ENCODE measurements at regions not wholly inside any gene's neighbourhood (a gene's known extent, or its start where the extent isn't known, plus 50 kb on each side); places are given as distances from the start of the nearest gene placed in this dataset.
"Not testable (repeated sequence)": the region's sequence is repeated elsewhere in the genome, so short reads cannot be mapped to it uniquely, and the experiment has no call there.

DNA sequence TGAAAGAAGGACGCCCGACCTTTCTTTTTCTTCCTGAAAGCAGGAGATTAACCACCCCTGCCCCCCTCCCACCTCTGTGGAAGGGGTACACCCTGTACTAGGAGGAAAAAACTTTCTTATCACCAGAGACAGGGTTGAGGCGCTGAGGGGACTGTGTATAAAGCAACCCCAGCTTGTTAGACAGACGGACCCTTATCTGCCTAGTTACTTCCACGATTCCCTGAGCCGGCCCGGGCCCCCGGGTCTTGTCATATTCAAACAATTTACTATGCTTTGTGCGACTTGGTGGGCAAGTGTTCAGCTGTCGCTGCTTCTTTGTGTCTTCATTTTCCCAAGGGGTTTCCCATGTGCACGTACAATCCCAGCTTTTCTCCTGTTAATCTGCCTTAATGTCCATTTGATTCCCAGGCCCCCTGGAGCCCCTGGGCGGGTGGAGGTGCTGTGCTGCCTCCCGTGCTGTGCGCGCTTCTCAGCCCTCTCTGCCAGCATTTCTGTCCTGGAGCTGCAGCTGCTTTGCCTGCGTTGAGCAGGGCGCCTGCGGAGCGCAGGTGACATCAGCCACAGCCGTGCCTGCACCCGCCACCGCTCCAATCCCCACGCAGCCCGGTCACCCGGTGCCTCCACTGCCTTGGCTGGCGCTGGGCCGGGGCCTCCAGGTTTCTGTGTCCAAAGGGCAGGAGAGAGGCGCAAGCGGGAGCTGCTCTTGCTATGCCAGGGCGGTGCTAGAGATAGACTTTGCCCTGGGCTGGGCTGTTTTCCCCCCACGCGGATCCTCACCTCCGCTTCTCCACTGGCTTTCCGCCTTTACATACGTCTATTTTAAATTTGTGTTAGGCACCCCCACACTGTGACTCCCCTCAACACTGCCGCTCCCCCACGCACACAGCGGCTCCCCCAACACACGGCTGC lies 96.2 kb downstream of the TTLL2 start:
- no peak overlapping the region for H3K4me3 ChIP-seq (ENCODE audit: insufficient read depth, low read depth, low read length)
- peak; percentile 71 for DNase-seq
- H3K27me3 ChIP-seq (ENCODE audit: control insufficient read depth, insufficient read depth, low read length): no peaks in the 10 kb centered on the region
- no peaks in the 10 kb centered on the region for H3K36me3 ChIP-seq (replicated peaks; ENCODE audit: control insufficient read depth, insufficient read depth, low read length)

DNA sequence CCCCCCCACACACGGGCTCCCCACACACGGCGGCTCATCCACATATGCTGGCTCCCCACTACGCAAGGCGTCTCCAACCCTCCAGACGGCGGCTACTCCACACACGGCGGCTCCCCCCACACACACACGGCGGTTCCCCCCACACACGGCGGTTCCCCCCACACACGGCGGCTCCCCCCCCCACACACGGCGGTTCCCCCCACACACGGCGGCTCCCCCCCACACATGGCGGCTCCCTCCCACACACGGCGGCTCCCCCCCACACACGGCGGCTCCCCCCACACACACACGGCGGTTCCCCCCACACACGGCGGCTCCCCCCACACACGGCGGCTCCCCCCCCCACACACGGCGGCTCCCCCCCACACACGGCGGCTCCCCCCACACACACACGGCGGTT lies 97.1 kb downstream of the TTLL2 start:
- H3K36me3 ChIP-seq (replicated peaks; ENCODE audit: control insufficient read depth, insufficient read depth, low read length); H3K27me3 ChIP-seq (ENCODE audit: control insufficient read depth, insufficient read depth, low read length); H3K4me3 ChIP-seq (ENCODE audit: insufficient read depth, low read depth, low read length); DNase-seq: not testable (repeated sequence)

DNA sequence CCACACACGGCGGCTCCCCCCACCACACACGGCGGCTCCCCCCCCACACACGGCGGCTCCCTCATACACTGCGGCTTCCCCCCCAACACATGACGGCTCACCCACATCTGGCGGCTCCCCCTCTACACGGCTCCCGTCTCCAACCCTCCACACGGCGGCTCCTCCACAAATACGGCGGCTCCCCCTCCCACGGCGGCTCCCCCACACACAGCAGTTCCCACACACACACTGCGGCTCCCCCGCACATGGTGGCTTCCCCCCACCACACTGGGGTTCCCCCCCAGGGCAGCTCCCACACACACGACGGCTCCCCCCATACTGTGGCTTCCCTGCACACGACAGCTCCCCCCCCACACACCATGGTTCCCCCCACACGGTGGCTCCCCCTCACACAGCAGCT lies 98.0 kb downstream of the TTLL2 start:
- Histone ChIP-seq H3K4me3 (ENCODE audit: insufficient read depth, low read depth, low read length) (no peak overlapping the region), H3K36me3 (replicated peaks; ENCODE audit: control insufficient read depth, insufficient read depth, low read length) (no peaks in the 10 kb centered on the region; the same call in 1 of the 2 replicates), H3K27me3 (ENCODE audit: control insufficient read depth, insufficient read depth, low read length) (no peaks in the 10 kb centered on the region)
- DNase-seq: peak; percentile 36

DNA sequence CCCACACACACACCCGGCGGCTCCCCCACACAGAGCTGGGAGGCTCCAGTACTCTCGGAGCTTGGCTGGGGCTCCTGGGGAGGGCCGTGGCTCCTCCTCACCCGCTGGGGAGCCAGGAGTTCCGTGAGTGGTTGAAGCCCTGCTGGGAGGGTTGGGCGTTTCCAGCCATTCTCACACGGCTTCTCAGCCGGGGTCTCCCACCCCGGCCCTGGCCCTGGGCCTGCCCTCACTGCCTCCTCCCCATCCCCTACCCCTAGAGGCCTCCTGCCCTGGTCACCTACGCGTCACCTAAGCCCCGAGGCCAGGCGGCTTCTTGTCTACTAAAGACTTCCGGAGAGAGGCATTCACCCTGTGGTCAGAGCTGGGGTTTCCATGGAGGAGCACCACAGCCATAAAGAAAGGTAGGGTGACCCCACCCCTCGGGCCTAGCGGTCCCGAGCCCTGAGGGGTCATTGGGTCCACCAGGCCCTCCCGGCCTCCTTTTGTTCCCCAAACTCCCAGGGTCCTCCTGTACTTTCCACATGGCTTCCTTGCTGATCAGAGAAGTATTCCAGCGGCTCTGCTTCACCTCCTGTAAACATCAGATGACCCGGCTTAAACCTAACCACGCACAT lies 99.3 kb downstream of the TTLL2 start:
- DNase-seq: peak; percentile 59
- Histone ChIP-seq H3K4me3 (ENCODE audit: insufficient read depth, low read depth, low read length) (no peak overlapping the region), H3K36me3 (replicated peaks; ENCODE audit: control insufficient read depth, insufficient read depth, low read length) (no peaks in the 10 kb centered on the region; the same call in 1 of the 2 replicates)

DNA sequence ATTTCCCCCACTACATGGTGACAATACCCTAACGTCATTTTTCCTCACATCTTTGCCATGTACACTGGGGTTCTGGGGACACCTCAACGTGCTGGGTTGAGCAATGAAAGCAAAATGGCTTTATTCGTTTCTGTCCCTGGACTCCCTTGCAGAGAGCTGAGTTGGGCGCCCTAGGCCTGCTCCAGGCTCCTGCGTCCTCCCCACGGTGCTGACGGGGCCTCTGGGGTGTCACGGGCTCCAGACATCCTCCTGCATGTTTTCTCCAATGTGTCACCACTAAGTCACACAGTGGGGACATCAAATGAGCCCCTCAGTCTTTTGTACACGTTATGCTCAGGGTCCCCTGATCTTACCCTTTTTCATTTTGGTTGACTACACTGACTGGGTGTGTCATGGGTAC lies 99.8 kb downstream of the TTLL2 start:
- no peaks in the 10 kb centered on the region for H3K27me3 ChIP-seq (ENCODE audit: control insufficient read depth, insufficient read depth, low read length)
- H3K4me3 ChIP-seq (ENCODE audit: insufficient read depth, low read depth, low read length): no peak overlapping the region
- no peaks in the 10 kb centered on the region; the same call in 1 of the 2 replicates for H3K36me3 ChIP-seq (replicated peaks; ENCODE audit: control insufficient read depth, insufficient read depth, low read length)
- DNase-seq: no peak

More for the DNA sequence above, 99.3 kb downstream of the TTLL2 start:
- no peaks in the 10 kb centered on the region for H3K27me3 ChIP-seq (ENCODE audit: control insufficient read depth, insufficient read depth, low read length)

DNA sequence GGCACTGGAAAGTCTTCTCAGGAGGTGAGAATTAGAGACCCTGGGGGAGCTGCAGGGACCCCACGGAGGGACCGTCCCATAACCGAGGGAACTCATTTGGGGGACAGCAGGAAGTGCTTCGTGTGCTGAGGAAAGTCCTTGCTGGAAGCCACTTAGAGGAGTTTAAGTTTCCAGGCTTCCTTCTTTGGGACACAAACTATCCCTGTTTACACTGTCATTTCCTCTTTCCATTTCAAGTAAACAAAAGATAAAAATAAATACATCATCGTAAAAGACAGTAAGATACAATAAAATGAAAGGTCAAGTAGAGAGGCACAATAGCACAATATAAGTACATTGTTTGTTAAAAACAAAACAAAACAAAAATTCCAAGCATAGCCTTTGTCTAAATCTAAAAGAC lies 101.2 kb downstream of the TTLL2 start:
- H3K27me3 ChIP-seq (ENCODE audit: control insufficient read depth, insufficient read depth, low read length): no peaks in the 10 kb centered on the region
- DNase-seq: peak; percentile 29
- H3K36me3 ChIP-seq (replicated peaks; ENCODE audit: control insufficient read depth, insufficient read depth, low read length): no peaks in the 10 kb centered on the region; the same call in 1 of the 2 replicates
- H3K4me3 ChIP-seq (ENCODE audit: insufficient read depth, low read depth, low read length): no peak overlapping the region

DNA sequence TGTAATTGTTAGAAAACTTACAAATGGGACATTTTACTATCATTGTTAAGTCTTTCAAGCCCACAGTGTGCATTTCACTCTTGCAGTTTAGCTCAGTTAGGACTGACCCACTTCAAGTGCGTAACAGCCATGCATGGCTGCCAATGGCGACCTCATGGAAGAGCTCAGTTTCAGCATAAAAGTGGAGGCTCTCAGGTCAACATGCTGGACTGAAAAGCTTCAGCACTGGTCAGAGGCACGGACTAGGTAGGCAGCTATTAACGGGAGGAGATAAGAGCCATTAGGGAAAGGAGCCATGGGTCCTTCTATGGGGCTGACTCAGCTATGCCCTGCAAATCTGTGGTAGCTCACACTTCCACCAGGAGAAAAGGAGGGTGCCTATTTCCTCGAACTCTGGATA lies 101.8 kb downstream of the TTLL2 start:
- Histone ChIP-seq H3K4me3 (ENCODE audit: insufficient read depth, low read depth, low read length) (no peak overlapping the region), H3K36me3 (replicated peaks; ENCODE audit: control insufficient read depth, insufficient read depth, low read length) (no peaks in the 10 kb centered on the region; the same call in 1 of the 2 replicates), H3K27me3 (ENCODE audit: control insufficient read depth, insufficient read depth, low read length) (no peaks in the 10 kb centered on the region)
- DNase-seq: no peak

DNA sequence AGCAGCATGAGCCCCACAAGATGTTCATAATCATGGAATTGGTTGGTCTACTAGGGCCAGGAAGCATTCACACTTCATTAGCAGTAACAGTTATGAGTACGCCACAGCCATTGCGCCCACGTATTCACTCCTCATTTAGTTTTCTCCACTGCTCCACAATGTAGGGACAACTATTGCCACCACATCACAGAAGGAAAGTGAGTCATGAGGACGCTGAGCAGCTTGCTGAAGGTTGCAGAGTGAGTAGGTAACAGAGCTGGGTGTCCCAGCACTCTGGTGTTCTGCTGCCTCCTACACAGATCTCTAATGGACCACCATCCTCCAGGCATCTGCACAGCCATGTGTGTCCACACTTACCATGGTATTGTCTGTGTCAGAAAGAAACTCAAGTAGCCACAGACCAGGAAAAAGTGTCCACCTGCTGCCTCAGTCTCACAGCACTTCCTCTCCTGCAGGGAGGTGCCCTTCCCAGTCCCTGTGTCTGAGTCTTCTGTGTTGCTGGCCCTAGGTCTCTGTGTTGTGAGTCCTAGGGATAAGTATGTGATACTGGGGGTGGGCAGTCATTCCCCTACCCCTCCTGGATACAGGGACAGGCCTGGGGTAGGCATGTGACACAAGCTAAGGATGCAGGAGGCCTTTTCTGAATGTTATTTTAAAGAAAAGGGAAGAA lies 103.9 kb downstream of the TTLL2 start:
- DNase-seq: no peak
- H3K27me3 ChIP-seq (ENCODE audit: control insufficient read depth, insufficient read depth, low read length): no peaks in the 10 kb centered on the region
- H3K36me3 ChIP-seq (replicated peaks; ENCODE audit: control insufficient read depth, insufficient read depth, low read length): no peaks in the 10 kb centered on the region; the same call in 1 of the 2 replicates
- no peak overlapping the region for H3K4me3 ChIP-seq (ENCODE audit: insufficient read depth, low read depth, low read length)

DNA sequence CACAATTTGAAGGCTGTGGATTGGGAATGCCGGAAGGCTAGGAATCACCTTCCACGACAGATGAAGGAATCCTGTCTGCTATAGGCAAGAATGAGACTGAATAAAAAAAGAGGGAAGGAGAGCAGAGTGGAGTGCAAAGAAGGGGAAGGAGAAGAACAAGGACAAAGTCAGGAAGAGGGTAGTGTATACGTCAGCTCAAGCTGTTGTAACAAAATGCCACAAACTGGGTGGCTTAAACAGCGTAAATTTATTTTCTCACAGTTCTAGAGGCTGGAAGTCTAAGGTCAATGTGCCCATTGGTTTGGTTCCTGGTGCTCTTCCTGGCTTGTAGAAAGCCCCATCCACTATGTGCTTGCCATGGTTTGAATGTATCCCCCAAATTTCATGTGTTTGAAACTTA lies 104.5 kb downstream of the TTLL2 start:
- Histone ChIP-seq H3K27me3 (ENCODE audit: control insufficient read depth, insufficient read depth, low read length) (no peaks in the 10 kb centered on the region), H3K4me3 (ENCODE audit: insufficient read depth, low read depth, low read length) (no peak overlapping the region), H3K36me3 (replicated peaks; ENCODE audit: control insufficient read depth, insufficient read depth, low read length) (no peaks in the 10 kb centered on the region; the same call in 1 of the 2 replicates)
- no peak for DNase-seq

DNA sequence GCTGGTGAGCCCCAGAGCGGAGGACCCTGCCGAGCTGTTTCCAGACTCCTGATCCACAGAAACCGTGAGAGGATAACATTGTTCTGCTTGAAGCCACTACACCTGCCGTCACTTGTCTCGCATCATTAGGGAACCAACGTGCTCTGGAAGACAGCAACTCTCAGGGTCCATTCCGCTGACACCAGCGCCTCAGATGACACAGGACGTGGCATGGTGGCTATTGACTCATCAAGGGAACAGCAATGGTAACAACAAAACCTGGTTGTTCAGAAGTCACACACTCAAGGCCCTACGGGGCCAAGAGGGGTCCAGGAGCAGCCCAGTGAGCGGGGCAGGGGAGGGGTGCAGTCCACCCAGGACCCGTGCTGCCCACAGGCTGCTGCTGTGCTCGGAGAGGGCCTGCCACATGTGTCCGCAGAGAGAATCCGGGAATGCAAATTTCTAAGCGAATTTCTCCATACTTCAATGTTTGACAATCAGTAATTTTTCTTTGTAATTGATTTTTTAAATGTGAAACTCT lies 110.4 kb downstream of the TTLL2 start:
- DNase-seq: no peak
- no peaks in the 10 kb centered on the region for H3K27me3 ChIP-seq (ENCODE audit: control insufficient read depth, insufficient read depth, low read length)
- no peaks in the 10 kb centered on the region for H3K36me3 ChIP-seq (replicated peaks; ENCODE audit: control insufficient read depth, insufficient read depth, low read length)
- no peak overlapping the region for H3K4me3 ChIP-seq (ENCODE audit: insufficient read depth, low read depth, low read length)

DNA sequence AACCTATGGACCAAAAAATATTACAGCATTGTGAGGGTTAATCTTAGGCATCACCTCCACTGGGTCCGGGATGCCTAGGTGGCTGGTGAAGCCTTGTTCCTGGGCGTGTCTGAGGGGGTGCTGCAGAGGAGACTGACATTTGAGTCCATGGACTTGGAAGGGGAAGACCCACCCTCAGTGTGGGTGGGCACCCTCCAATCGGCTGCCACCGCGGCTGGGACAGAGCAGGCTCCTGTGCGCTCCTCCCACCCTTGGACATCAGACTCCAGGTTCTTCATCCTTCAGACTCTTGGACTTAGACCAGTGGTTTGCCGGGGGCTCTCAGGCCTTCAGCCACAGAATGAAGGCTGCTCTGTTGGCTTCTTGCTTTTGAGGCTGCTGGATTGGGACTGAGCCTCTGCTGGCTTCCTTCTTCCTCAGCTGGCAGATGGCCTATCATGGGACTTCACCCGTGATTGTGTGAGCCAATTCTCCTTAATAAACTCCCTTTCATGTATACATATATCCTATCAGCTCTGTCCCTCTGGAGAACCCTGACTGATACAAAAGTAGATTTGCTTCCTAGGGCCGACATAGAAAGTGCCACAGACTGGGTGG lies 113.1 kb downstream of the TTLL2 start:
- Histone ChIP-seq H3K4me3 (ENCODE audit: insufficient read depth, low read depth, low read length) (no peak overlapping the region), H3K27me3 (ENCODE audit: control insufficient read depth, insufficient read depth, low read length) (no peaks in the 10 kb centered on the region), H3K36me3 (replicated peaks; ENCODE audit: control insufficient read depth, insufficient read depth, low read length) (no peaks in the 10 kb centered on the region)
- DNase-seq: no peak

DNA sequence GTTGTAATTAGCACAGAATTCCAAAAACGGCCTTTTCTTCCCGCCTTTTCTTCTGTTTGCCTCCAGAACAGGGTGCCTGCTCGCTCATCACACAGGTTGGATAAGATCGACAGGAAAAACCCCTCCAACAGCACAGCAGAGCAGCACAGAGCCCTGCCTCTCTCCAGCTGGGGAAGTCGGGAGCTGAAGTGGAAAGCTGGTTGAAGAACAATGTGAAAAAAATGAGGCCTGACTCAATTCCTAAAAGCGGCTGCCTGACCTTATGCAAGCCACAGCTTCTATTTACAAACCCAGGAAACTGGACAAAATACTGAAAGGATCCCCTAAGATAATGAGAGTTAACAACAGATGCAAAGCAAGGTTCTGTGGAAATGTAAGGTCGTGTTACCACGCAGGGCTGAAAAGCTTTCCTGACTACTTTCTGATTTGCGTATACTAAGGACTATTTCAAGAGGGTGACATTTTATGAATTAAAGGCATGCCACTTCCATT lies 116.9 kb downstream of the TTLL2 start:
- no peaks in the 10 kb centered on the region for H3K36me3 ChIP-seq (replicated peaks; ENCODE audit: control insufficient read depth, insufficient read depth, low read length)
- peak; percentile 67 for DNase-seq
- H3K4me3 ChIP-seq (ENCODE audit: insufficient read depth, low read depth, low read length): no peak overlapping the region
- no peaks in the 10 kb centered on the region for H3K27me3 ChIP-seq (ENCODE audit: control insufficient read depth, insufficient read depth, low read length)

DNA sequence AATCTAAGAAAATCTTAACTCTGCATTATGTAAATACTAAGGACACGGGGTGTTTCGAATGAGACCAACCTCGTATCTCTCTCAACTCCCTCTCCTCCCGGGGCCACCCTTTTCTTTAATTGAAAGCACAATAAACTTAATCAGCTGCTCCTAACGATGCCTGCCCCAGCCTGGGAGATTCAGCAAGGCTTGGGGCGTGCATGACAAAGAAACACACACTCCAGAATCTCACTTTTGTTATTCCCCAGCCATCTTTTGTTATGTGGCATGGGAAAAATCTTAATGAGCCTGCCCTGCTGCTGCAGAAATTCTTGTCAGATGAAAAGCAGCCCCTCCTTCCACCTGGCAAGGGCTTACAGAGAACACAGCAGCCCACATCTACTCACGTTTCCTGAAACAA lies 117.4 kb downstream of the TTLL2 start:
- Histone ChIP-seq H3K4me3 (ENCODE audit: insufficient read depth, low read depth, low read length) (no peak overlapping the region), H3K36me3 (replicated peaks; ENCODE audit: control insufficient read depth, insufficient read depth, low read length) (no peaks in the 10 kb centered on the region), H3K27me3 (ENCODE audit: control insufficient read depth, insufficient read depth, low read length) (no peaks in the 10 kb centered on the region)
- peak; percentile 84 for DNase-seq
